Astrocyte of the cerebellum (primary cell): ENCODE measurements at regions not wholly inside any gene's neighbourhood (a gene's known extent, or its start where the extent isn't known, plus 50 kb on each side); places are given as distances from the start of the nearest gene placed in this dataset.
"Not testable (repeated sequence)": the region's sequence is repeated elsewhere in the genome, so short reads cannot be mapped to it uniquely, and the experiment has no call there.

Source experiments
- DNase-seq: peaks from one replicate; pipeline ENCODE4 v3.0.0-alpha.2; 2011; ENCODE audit warnings: low read depth
- H3K4me3 ChIP-seq: 2 replicates; pipeline ENCODE4 v1.5.1; 2011; ENCODE audit warnings: mild to moderate bottlenecking, low read depth, low read length, moderate library complexity
- CTCF ChIP-seq: IDR thresholded peaks from 2 replicates; pipeline ENCODE4 v1.5.1; 2012; ENCODE audit warnings: low read length, low read depth, moderate library complexity, mild to moderate bottlenecking; ENCODE audit errors: missing control alignments
- in situ Hi-C: cut with HindIII; loops from 2 replicates; pipeline ENCODE4 v1.10.0; 2017; ENCODE audit warnings: low sequenced_read_pairs

GRCh38 chr11:98536023-98536422, 484.7 kb upstream of the CNTN5 start:
- TF ChIP-seq CTCF: no peak
- no peak overlapping the region for H3K4me3 ChIP-seq
- DNase-seq: no peak
- in situ Hi-C loops: no loop called here

GRCh38 chr11:98538358-98538757, 482.4 kb upstream of the CNTN5 start:
- H3K4me3 ChIP-seq, DNase-seq, in situ Hi-C loops: not testable (repeated sequence)

- no peak for TF ChIP-seq CTCF
- H3K4me3 ChIP-seq: no peak overlapping the region
- DNase-seq: no peak
- in situ Hi-C loops: no loop called here
Observed at GRCh38 chr11:98545544-98546175, 475.1 kb upstream of the CNTN5 start.

- in situ Hi-C loops: no loop called here
- TF ChIP-seq CTCF: no peak
- no peak for DNase-seq
- no peak overlapping the region for H3K4me3 ChIP-seq
Observed at GRCh38 chr11:98549571-98549970, 471.2 kb upstream of the CNTN5 start.

- no peak overlapping the region for H3K4me3 ChIP-seq
- no peak for TF ChIP-seq CTCF
- in situ Hi-C loops: no loop called here
- DNase-seq: no peak
Observed at GRCh38 chr11:98559961-98560360, 460.8 kb upstream of the CNTN5 start.

- TF ChIP-seq CTCF: no peak
- H3K4me3 ChIP-seq: no peak overlapping the region
- DNase-seq: no peak
- in situ Hi-C loops: no loop called here
Observed at GRCh38 chr11:98561252-98561651, 459.5 kb upstream of the CNTN5 start.

GRCh38 chr11:98561877-98562395, 458.8 kb upstream of the CNTN5 start:
- no peak for TF ChIP-seq CTCF
- peak; percentile 1 for DNase-seq
- H3K4me3 ChIP-seq: no peak overlapping the region
- in situ Hi-C loops: no loop called here
